Activated T-cell treated with anti-CD3 and anti-CD28 coated beads for 24 hours (primary cell): ENCODE measurements at regions not wholly inside any gene's neighbourhood (a gene's known extent, or its start where the extent isn't known, plus 50 kb on each side); places are given as distances from the start of the nearest gene placed in this dataset.
"Not testable (repeated sequence)": the region's sequence is repeated elsewhere in the genome, so short reads cannot be mapped to it uniquely, and the experiment has no call there.

Source experiments
- DNase-seq: peaks from one replicate; pipeline ENCODE4 v3.0.0-alpha.2; 2020; ENCODE audit warnings: low read depth

- DNase-seq: no peak
Observed at GRCh38 chr14:104481323-104481722, 98.2 kb upstream of the C14orf180 start.

GRCh38 chr14:104482017-104482416 lies 97.5 kb upstream of the C14orf180 start:
- not testable (repeated sequence) for DNase-seq

GRCh38 chr14:104486222-104486923 lies 93.2 kb upstream of the C14orf180 start:
- DNase-seq: no peak

- no peak for DNase-seq
Observed at GRCh38 chr14:104494483-104494882, 85.1 kb upstream of the C14orf180 start.

GRCh38 chr14:104496095-104496494 lies 83.5 kb upstream of the C14orf180 start:
- DNase-seq: no peak

- DNase-seq: no peak
Observed at GRCh38 chr14:104499784-104500760, 79.5 kb upstream of the C14orf180 start.

- no peak for DNase-seq
Observed at GRCh38 chr14:104502060-104502459, 77.5 kb upstream of the C14orf180 start.

GRCh38 chr14:104503691-104504090 lies 75.9 kb upstream of the C14orf180 start:
- no peak for DNase-seq

- no peak for DNase-seq
Observed at GRCh38 chr14:104504172-104504735, 75.3 kb upstream of the C14orf180 start.

GRCh38 chr14:104505085-104506074 lies 74.2 kb upstream of the C14orf180 start:
- no peak for DNase-seq

- DNase-seq: no peak
Observed at GRCh38 chr14:104506461-104507253, 72.9 kb upstream of the C14orf180 start.

GRCh38 chr14:104507443-104507842 lies 72.1 kb upstream of the C14orf180 start:
- no peak for DNase-seq

GRCh38 chr14:104509673-104510072 lies 69.9 kb upstream of the C14orf180 start:
- no peak for DNase-seq

- DNase-seq: no peak
Observed at GRCh38 chr14:104510216-104510615, 69.3 kb upstream of the C14orf180 start.

GRCh38 chr14:104510794-104511611 lies 68.6 kb upstream of the C14orf180 start:
- DNase-seq: no peak

GRCh38 chr14:104512061-104512460 lies 67.5 kb upstream of the C14orf180 start:
- no peak for DNase-seq

GRCh38 chr14:104512771-104513640 lies 66.6 kb upstream of the C14orf180 start:
- no peak for DNase-seq

- no peak for DNase-seq
Observed at GRCh38 chr14:104513641-104514046, 65.9 kb upstream of the C14orf180 start.
